ENCODE measurements at regions not wholly inside any gene's neighbourhood (a gene's known extent, or its start where the extent isn't known, plus 50 kb on each side); places are given as distances from the start of the nearest gene placed in this dataset.

GRCh38 chr9:126563556-126563955 lies 50.2 kb upstream of the LMX1B start:
- TF ChIP-seq CTCF (optimal IDR thresholded peaks at IDR 0.05 in 1 of 3, IDR thresholded peaks at IDR 0.05 in 1 of 3, conservative IDR thresholded peaks at IDR 0.05 in 1 of 3; ENCODE audit: extremely low read depth in 1 of 3, insufficient read depth in 2 of 3, low read length in 3 of 3) (no peak), EZH2 (IDR thresholded peaks at IDR 0.05; ENCODE audit: low read length) (no peak)
